ENCODE measurements at regions not wholly inside any gene's neighbourhood (a gene's known extent, or its start where the extent isn't known, plus 50 kb on each side); places are given as distances from the start of the nearest gene placed in this dataset.
"Not testable (repeated sequence)": the region's sequence is repeated elsewhere in the genome, so short reads cannot be mapped to it uniquely, and the experiment has no call there.

DNA sequence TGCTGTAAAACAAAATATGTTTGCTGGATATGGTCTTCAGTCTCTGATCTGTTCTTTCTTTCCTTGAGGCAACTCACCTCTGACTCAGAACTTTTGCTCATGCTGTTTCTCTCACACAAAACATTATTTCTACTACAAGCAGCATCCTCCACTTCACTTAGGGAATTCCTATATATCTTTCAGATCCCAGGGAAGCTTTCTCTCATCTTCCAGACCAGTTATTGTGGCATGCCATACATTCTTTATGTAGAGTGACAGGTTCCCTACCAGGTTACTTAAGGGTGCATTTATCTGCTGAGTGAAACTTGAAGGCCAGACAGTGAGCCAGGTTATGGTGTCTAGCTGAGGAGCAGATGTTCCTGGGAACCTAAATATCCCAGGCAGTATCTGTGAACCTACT, 1226.0 kb downstream of the CDH8 start:
- DNase-seq (ENCODE audit: low read depth) = no peak

DNA sequence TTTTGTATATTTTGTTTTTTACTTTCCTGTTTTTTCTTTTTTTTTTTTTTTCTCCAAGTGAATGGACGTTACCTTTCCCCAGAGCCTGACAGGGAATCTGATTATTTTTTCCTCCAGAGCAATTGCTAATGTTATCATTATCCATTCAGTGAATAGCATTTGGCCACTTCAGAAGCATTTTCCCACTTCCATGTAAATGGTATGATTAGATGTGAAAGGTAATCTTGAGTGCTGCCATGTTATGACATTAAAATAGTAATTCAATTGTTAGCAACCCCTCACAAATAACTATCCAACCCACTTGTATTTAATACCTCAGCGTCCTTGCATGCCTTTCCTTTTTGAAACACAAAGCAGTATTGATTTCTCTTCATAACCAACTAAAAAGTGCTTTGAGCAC, 1243.8 kb downstream of the CDH8 start:
- no peak for DNase-seq (ENCODE audit: low read depth)

DNA sequence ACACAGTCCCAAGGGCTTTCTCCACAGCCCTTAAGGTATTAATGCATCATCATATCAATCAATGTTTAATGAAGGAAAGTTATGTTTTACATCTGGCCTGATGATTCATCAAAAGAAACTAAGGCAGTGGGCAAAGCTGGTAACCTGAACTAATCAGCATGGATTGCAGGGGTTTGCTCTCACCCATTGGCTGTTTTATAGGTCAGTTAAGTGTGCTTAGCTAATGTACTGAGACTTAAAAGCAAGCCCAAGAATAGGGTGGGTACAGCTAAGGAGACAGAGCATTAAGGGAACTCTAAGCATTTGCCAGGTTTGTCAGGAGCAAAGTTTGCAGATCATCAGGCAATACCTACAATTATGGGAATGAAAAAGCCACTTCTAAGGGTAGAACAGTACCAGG, 1247.6 kb downstream of the CDH8 start:
- no peak for DNase-seq (ENCODE audit: low read depth)

DNA sequence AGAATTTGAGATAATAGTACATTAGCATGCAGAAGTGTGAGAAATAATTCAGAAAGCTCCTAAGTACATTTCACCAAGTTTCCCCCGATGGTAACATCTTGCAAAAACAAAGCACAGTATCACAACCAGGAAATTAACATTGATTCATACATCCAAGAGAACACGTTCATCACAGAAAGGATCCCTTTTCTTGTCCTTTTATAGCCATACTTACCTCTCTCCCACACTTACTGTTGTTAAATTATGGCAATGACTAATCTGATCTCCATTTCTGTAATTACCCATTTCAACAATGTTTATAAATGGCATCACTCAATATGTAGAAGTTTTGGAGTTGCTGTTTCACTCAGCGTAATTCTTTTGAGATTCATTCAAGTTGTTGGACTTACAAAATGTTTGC, 1260.0 kb downstream of the CDH8 start:
- no peak for DNase-seq (ENCODE audit: low read depth)

DNA sequence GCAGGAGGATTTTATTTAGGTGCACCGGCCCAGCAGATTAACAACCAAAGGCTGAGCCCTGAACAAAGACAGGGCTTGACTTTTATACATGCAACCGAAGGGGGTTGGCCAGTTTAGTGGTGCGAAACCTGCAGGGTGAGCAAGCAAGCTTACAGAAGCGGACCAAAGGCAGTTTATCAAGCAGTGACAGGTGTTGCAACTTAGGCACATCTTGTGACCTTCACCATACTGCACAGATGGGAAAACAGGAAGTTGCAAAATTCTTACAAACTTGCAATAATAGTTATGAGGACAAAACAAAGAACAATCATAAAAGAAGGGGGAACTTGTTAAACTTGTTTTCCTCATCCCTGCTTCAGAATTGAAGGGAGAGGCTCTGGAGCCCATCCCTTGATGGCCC, 1265.1 kb downstream of the CDH8 start:
- DNase-seq (ENCODE audit: low read depth) = no peak

DNA sequence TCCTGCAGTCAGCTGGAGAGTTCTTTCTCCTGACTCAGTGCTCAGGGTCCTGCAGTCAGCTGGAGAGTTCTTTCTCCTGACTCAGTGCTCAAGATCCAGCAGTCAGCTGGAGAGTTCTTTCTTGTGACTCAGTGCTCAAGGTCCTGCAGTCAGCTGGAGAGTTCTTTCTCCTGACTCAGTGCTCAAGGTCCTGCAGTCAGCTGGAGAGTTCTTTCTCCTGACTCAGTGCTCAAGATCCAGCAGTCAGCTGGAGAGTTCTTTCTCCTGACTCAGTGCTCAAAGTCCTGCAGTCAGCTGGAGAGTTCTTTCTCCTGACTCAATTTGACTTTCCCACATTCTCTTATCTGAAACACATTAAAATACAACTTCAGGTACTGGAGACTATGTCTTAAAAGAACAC, 1265.9 kb downstream of the CDH8 start:
- DNase-seq (ENCODE audit: low read depth) = not testable (repeated sequence)

DNA sequence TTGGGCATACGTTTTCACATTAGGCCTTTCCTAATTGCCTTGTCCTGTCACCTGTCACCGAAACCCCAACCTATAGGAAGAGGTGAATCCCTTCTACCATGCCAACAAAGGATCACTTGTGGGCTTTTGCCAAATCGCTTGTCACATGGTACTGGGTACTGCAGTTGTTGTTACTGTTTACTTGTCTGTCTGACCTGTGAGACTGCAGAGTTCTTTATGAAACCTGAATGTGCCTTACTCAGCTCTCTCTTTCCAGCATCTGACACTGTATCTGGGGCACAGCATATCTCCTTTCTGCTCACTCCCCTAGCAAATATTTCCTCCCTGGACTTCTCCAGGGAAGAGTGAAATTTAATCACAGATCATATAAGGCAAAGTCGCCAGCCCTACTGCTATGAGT, 1272.4 kb downstream of the CDH8 start:
- no peak for DNase-seq (ENCODE audit: low read depth)

DNA sequence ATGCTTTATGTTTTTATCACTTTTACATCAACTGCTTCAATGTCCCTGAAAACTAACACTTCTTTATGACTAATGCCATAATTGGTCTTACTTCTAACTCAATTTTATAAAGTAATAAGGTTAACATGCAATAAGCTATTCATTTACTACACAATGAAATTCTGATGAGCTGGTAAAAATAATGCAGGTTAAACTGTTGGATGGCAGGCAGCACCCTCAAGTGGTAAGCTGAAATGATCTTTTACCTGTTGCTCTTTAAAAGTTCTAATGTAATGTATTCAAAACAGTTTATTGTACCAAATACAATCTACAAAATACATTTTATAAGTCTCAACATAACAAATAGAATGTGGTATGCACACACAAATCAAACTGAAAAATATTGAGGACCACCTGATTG, 1280.3 kb downstream of the CDH8 start:
- DNase-seq (ENCODE audit: low read depth) = no peak

DNA sequence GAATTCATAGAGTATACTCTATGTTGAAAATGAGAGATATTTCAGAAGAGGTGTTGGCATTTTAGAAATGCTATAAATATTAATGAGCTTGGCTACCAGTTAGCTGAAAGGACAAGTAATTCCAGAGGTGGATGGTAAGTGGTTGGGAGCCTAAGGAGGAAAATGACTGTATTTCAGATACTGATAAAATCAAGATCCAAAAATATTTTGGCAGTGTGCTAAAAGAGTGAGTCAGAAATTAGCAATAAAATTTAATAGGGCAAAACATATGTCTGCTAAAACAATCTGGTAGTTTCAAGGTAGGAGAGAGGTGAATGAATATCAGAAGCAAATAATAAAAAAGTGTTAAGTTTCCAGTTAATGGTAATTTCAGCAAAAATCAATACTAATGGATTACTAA, 1287.9 kb downstream of the CDH8 start:
- no peak for DNase-seq (ENCODE audit: low read depth)

DNA sequence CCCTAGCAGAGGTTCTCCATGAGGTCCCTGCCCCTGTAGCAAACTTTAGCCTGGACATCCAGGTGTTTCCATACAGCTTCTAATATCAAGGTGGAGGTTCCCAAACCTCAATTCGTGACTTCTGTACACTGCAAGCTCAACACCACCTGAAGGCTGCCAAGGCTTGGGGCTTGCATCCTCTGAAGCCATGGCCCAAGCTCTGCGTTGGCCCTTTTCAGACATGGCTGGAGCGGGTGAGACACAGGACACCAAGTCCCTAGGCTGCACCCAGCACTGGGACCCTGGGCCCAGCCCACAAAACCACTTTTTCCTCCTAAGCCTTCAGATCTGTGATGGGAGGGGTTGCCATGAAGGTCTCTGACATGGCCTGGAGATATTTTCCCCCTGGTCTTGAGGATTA, 1292.0 kb downstream of the CDH8 start:
- DNase-seq (ENCODE audit: low read depth) = no peak

DNA sequence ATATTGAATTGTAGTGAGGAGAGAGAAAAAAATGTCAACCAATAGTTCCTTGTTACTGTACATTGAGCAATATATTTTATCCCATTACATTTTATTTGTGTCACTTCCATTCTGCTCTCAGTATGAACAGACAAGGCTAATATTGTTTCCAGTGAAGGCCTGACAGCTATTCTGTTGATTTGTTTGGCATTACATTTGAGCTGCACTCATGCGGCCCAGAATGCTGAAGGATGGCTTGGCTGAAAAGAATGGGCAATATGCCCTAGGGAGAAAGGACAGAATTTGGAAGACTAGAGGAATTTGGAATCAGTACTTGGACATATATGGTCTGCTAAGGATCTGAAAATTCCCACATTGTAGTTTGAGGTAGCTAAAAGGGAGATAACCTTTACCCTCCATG, 1294.4 kb downstream of the CDH8 start:
- DNase-seq (ENCODE audit: low read depth) = no peak

DNA sequence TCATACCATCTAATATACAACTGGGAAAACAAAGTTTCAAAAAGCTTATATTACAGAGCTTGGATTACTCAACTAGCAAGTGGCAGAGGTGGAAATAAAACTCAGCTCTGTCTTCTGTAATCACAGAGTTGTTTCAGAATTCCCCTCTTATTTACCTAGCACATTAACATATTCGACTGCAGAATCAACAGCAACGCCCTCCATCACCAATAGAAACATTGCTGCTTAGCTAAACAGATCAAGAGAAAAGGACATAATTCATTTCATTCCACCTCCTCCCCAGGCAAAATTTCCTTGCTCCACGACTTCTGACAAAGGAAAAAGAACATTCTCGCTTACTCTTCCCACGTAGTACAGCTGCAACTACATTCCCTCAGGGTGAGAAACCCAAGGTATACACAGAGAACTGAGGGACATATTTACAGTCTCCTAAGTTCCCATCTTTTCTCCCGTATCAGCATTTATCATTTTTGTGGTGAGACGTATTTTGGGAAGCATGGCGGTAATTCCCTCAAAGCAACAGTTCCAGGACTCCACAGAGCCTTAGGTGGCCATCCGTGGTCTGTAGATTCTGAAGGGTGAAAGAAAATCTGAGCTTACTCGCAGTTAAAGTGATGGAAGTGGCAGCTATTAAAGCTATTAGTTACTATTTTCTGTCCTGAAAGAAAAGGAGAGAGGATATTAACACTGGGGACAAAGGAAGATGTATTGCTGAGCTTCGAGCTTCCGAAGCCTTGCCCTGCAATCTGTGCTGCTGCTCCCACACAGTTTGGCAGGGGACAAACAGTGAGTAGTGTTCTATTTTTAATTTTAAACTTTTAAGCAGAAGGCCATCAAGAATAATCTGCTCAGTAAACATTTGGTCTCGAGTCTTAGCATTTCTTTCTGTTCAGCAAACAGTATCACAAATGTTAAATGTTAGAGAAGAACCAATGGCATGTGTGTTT, 1296.2 kb downstream of the CDH8 start:
- no peak for DNase-seq (ENCODE audit: low read depth)

DNA sequence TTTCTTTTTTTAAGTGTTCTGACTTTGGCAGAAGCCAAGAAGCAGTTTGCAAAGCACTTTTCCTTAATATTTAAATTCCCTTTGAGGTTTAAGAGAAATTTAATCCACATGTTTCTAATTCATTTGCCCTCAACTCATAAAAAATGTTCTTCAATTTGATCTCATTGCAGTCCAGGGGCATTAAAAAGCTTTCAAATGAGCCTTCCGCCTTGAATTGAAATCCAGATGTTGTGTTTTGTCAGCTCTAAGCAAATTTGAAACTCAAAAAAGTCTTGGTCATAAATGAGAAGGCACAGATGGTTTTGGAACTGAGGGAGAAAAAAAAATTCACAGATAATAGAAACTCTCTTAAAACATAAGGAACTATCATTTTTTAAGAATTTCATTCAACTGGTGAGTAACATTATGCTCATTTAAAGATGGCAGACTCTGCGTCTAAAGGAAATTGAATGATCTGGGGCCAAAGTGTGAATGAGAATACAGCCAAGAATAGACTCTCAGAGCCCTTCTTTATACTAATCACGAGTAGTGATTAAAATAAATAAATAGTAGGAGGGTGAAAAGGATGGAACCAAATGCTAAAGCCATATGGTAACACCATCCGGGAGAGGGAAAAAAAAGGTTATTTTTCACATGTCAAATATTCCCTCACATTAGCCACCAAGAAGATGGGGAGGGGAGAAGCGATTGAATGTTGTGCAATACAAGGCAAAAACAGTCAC, 1304.7 kb downstream of the CDH8 start:
- no peak for DNase-seq (ENCODE audit: low read depth)

DNA sequence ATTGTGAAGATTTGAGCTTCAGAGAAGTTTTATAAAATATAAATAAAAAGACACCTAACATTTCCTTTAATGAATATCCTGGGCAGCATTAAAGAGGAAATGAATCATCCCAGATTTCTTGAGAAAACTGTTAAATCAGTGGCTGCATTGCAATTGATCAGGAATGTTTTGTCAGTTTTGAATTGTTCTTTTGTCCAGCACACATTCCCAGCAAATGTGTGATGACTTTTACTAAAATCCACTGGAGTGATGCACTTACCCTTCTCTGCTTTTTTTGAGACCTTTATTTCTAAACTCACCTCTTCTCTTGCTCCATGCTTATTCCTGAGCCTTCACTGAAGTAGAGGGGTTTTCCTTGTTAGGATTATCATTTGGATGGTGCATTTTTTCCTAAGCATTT, 1307.2 kb downstream of the CDH8 start:
- no peak for DNase-seq (ENCODE audit: low read depth)

DNA sequence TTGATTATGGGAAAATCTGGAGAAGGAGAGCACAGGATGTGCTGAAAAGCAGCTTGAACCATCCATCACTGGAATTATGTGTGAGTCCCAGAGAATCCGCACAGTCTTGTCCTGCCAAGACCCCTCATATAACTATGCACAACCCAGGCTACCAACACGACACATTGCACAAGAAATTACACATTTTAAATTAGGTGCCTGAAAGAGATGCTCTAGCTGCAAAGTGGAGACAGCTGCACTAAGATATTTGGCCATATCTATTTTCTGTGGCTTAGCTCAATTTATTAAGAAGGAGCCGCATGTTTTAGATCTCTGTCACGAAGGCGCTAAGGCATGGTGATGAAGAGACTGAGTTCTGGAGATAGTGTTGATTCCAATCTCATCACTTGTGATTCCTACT, 1308.4 kb downstream of the CDH8 start:
- no peak for DNase-seq (ENCODE audit: low read depth)

DNA sequence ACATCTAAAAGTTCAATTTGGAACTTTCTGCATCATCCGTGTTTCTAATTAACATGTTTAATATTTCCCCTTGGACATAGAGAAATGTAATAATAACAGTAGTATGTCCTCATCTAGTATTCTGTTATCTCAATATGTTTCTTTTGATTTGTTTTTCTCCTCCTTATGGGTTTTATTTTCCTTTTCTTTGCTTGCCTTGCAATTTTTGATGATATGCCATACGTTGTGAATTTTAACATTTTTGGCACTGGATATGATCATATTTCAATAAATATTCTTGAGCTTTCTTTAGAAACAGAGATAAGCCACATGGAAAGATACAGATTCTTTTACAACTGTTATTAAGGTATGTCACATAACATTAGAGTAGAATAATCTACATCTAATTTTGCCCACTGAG, 1316.2 kb downstream of the CDH8 start:
- DNase-seq (ENCODE audit: low read depth) = no peak

DNA sequence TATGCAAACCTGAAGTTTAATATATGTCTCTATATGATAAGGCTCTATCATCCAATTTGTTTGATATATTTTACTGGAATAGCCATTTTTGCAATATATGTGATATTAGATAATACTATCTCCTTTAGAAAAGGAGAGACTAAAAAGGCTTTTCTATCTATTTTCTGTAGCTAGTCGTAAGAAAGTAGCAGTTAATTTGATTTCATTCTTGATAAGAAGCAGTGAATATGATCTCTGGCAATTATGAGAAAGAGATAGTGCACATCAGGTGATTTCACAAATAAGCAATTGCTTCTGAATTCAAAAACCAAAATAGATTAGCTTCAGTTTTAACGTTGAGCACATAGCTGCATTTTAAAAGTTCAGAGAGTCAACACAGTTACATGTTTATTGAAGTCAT, 1318.4 kb downstream of the CDH8 start:
- no peak for DNase-seq (ENCODE audit: low read depth)

DNA sequence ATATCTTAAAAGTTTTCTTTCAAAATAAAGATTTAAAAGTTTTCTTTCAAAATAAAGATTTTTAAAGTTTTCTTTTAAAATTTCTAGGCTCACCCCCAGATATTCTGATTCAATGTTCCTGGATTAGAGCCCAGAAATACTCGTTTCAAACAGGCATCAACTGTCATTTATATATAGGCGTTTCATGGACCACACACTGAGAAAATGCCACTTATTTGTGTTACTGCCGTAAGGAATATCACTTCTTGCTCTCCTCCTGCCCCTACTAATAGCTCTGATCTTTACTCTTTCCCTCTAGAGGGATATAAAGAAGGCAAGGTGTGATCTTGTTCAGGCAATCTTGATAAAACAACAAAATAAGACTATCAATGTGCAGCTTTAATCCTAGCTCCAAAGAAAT, 1324.1 kb downstream of the CDH8 start:
- DNase-seq (ENCODE audit: low read depth) = no peak

DNA sequence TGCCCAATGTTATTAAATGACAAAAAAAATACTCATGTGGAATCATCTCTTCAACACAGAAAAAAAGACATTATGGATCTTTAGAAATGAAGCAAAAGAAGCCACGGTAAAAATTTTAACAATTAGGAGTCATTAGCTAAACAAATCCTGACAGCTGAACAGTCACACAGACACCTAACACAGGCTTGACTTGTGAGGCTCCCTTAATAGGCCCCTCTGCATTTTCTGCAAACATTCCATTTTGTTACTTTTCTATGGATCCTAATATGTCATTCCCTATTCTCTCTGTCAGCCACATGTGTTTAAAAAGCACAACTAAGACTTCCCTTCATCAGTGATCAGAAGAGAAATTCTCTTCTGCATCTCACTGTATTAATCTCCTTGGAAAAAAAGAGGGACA, 1331.5 kb downstream of the CDH8 start:
- DNase-seq (ENCODE audit: low read depth) = no peak

DNA sequence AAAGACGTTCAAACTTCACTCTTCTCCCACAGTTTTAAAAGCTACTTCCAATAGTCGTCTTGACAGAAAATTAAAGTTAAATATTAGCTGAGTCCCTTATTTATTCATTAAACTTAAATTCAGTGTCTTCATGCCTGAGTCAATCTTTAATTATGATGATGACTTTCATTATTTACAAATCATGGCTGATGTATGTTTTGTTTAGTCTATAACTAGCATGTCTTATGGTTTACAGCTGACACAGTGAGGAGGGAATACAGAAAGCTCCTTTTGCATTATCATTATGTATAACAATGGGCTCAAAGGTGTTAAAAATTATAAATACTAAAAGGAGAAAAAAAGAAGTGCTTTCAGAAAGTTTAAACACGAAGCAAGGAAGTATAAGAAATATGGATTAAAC, 1333.1 kb downstream of the CDH8 start:
- DNase-seq (ENCODE audit: low read depth) = no peak

DNA sequence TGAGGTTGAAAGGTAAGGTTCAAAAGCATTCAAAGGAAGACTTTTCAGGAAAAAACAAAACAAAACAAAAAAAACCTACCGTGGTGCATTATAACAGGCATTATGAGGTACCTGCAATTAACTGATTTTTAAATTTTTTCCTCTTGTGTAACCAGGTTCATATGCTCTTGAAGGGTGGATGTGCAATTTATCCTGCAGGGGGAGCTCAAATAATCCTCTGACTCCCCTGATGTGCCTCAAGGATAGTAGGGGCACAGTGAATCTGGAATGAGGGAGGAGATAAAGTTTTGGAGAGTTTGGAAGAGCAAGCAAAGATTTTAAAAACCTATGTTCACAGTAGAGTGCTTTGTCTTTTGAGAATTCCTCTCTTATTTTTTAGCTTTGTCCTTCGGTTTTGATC, 1349.4 kb downstream of the CDH8 start:
- no peak for DNase-seq (ENCODE audit: low read depth)

DNA sequence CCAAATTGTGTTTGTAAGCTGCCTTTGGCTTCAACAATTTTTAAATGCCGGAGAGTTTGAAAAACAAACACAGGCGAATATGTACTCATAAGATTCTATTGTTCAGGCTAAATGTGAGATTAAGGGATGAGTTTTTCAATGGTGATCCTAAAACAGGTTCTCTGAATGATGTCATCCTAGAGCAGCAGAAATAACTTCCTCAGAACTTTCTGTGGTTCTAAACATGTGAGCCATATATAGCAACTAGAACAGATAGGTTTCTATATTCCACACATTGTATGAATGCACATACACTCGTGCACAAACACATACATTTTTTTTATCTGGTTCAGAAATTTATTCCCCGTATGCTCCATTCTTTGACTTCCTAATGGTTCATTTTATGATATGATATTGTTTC, 1352.2 kb downstream of the CDH8 start:
- no peak for DNase-seq (ENCODE audit: low read depth)

DNA sequence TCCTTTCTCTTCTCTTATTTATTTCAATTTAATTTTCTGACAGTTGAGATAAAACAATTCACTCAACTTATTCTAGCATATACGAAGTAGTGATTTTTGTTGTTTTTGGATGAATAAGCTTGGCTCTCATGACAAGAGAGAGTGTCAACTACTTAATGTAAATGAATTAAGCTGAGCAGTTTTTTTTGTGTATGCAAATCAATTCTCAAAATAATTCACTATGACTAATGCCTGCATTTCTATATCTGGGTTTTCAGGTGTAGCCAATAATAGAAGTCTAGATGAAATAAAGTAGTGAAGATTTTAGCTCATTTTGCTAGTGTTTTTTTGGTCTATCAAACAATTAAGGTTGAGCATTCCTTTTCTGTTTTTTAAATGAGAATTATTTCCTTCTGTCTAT, 1354.0 kb downstream of the CDH8 start:
- no peak for DNase-seq (ENCODE audit: low read depth)

Data from Daoy (cell line).